ENCODE measurements at regions not wholly inside any gene's neighbourhood (a gene's known extent, or its start where the extent isn't known, plus 50 kb on each side); places are given as distances from the start of the nearest gene placed in this dataset.

- TF ChIP-seq CTCF (conservative IDR thresholded peaks at IDR 0.05; ENCODE audit: low read depth in 2 of 2) (no peak), POLR2AphosphoS5 (IDR thresholded peaks at IDR 0.05; ENCODE audit: low read depth) (no peak)
Observed at GRCh38 chr19:33919291-33919690, 122.6 kb downstream of the KCTD15 start.

Data from GM23338 (cell line).